PC-9 (cell line): ENCODE measurements at regions not wholly inside any gene's neighbourhood (a gene's known extent, or its start where the extent isn't known, plus 50 kb on each side); places are given as distances from the start of the nearest gene placed in this dataset.

Source experiments
- EZH2 ChIP-seq: fragments of 200-600 bp; sonication (generic); IDR thresholded peaks from 2 replicates; pipeline ENCODE4 v1.8.0; 2017; ENCODE audit warnings: antibody characterized with exemption, low read depth
- TF ChIP-seq, protein P1 (sequence below): fragments of 200-600 bp; sonication (generic); conservative IDR thresholded peaks from 2 replicates; pipeline ENCODE4 v1.6.1; 2017; ENCODE audit warnings: mixed run types, antibody characterized with exemption, mild to moderate bottlenecking, moderate library complexity

DNA sequence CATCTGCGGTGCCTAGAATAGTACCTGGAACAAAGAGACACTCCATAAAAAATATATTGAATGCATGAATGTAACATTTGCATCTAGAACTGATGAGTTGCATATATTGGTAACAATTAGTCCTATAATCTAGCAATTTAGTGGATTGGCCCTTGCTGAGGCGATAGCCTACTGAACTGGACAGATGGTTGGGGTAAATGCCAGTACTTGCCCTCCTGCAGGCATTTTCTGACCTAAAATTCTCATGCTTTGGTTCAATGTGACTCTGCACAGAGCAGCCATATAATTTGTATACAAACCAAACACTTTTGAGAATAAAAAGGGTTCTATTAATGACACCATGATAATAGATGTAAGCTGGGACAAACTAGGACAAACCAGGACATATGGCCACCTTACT lies 313.6 kb downstream of the OLFM3 start:
- TF ChIP-seq, protein P1, sequence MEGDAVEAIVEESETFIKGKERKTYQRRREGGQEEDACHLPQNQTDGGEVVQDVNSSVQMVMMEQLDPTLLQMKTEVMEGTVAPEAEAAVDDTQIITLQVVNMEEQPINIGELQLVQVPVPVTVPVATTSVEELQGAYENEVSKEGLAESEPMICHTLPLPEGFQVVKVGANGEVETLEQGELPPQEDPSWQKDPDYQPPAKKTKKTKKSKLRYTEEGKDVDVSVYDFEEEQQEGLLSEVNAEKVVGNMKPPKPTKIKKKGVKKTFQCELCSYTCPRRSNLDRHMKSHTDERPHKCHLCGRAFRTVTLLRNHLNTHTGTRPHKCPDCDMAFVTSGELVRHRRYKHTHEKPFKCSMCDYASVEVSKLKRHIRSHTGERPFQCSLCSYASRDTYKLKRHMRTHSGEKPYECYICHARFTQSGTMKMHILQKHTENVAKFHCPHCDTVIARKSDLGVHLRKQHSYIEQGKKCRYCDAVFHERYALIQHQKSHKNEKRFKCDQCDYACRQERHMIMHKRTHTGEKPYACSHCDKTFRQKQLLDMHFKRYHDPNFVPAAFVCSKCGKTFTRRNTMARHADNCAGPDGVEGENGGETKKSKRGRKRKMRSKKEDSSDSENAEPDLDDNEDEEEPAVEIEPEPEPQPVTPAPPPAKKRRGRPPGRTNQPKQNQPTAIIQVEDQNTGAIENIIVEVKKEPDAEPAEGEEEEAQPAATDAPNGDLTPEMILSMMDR, result no peak
- TF ChIP-seq EZH2, result no peak
